Neural cell (in vitro differentiated cells): ENCODE measurements at regions not wholly inside any gene's neighbourhood (a gene's known extent, or its start where the extent isn't known, plus 50 kb on each side); places are given as distances from the start of the nearest gene placed in this dataset.

Experiments used
- H2AFZ ChIP-seq: fragments of 200-600, 300-800 bp; sonication (generic), shearing (Covaris generic); 2 replicates; pipeline ENCODE4 v1.6.0; 2014; ENCODE audit warnings: low read depth, mild to moderate bottlenecking, antibody characterized with exemption, low read length, moderate library complexity
- H3F3A ChIP-seq: fragments of 200-600 bp; shearing (Covaris generic); 2 replicates; pipeline ENCODE4 v1.6.1; 2016; ENCODE audit warnings: mild to moderate bottlenecking, moderate library complexity, mixed read lengths, antibody characterized with exemption, low read length; ENCODE audit not compliant: insufficient read depth, poor library complexity, severe bottlenecking
- H3K27ac ChIP-seq: fragments of 200-600, 300-800 bp; sonication (generic), shearing (Covaris generic); 2 replicates; pipeline ENCODE4 v1.5.1; 2014; ENCODE audit warnings: mild to moderate bottlenecking, low read length, moderate library complexity
- H3K27me3 ChIP-seq: fragments of 300-800, 200-600 bp; sonication (generic), shearing (Covaris generic); 2 replicates; pipeline ENCODE4 v1.6.0; 2014; ENCODE audit warnings: mild to moderate bottlenecking, low read depth, low read length, moderate library complexity; ENCODE audit not compliant: insufficient read depth
- H3K36me3 ChIP-seq: fragments of 300-800, 200-600 bp; sonication (generic), shearing (Covaris generic); 2 replicates; pipeline ENCODE4 v1.5.1; 2014; ENCODE audit warnings: mild to moderate bottlenecking, antibody characterized with exemption, low read length, moderate library complexity; ENCODE audit not compliant: insufficient read depth
- H3K4me2 ChIP-seq: fragments of 300-800, 200-600 bp; sonication (generic), shearing (Covaris generic); 2 replicates; pipeline ENCODE4 v1.6.0; 2014; ENCODE audit warnings: mild to moderate bottlenecking, low read length
- H3K4me3 ChIP-seq: fragments of 300-800, 200-600 bp; sonication (generic), shearing (Covaris generic); 2 replicates; pipeline ENCODE4 v1.5.1; 2014; ENCODE audit warnings: mild to moderate bottlenecking, low read length, moderate library complexity
- H3K79me2 ChIP-seq: fragments of 200-600 bp; shearing (Covaris generic); replicated peaks from 2 replicates; pipeline ENCODE4 v1.6.0; 2014; ENCODE audit warnings: mild to moderate bottlenecking, low read length, moderate library complexity; ENCODE audit not compliant: insufficient read depth
- H3K9ac ChIP-seq: fragments of 300-800, 200-600 bp; sonication (generic), shearing (Covaris generic); 2 replicates; pipeline ENCODE4 v1.6.1; 2016; ENCODE audit warnings: mild to moderate bottlenecking, low read length, mixed read lengths
- H3K9me2 ChIP-seq: fragments of 200-600 bp; shearing (Covaris generic); 2 replicates; pipeline ENCODE4 v1.6.1; 2016; ENCODE audit warnings: mild to moderate bottlenecking, low read length, mixed read lengths; ENCODE audit not compliant: insufficient read depth
- H3K9me3 ChIP-seq: fragments of 200-600, 300-800 bp; sonication (generic), shearing (Covaris generic); 2 replicates; pipeline ENCODE4 v1.6.1; 2016; ENCODE audit warnings: mild to moderate bottlenecking, mixed run types, low read length, moderate library complexity, mixed read lengths
- H4K20me1 ChIP-seq: fragments of 200-600 bp; shearing (Covaris generic); 2 replicates; pipeline ENCODE4 v1.6.1; 2016; ENCODE audit warnings: mild to moderate bottlenecking, mixed run types; ENCODE audit not compliant: insufficient read depth
- EP300 ChIP-seq: fragments of 450-650 bp; conservative IDR thresholded peaks from 2 replicates; pipeline ENCODE4 v1.6.1; 2014; ENCODE audit warnings: antibody characterized with exemption, mild to moderate bottlenecking, moderate library complexity; ENCODE audit not compliant: poor library complexity, severe bottlenecking
- EZH2 ChIP-seq: fragments of 200-600, 300-800 bp; shearing (Covaris generic), sonication (generic); IDR thresholded peaks from 2 replicates; pipeline ENCODE4 v1.6.1; 2014; ENCODE audit warnings: antibody characterized with exemption, low read length, borderline replicate concordance, mild to moderate bottlenecking; ENCODE audit not compliant: insufficient read depth, poor library complexity, severe bottlenecking
- MXI1 ChIP-seq: fragments of 450-650 bp; conservative IDR thresholded peaks from 2 replicates; pipeline ENCODE4 v1.6.1; 2014; ENCODE audit warnings: antibody characterized with exemption, mild to moderate bottlenecking; ENCODE audit not compliant: poor library complexity, severe bottlenecking
- POLR2AphosphoS5 ChIP-seq: IDR thresholded peaks from 2 replicates; pipeline ENCODE4 v1.6.1; 2012
- RAD21 ChIP-seq: fragments of 450-650 bp; conservative IDR thresholded peaks from 2 replicates; pipeline ENCODE4 v1.6.1; 2014; ENCODE audit warnings: antibody characterized with exemption, mild to moderate bottlenecking, moderate library complexity
- SMC3 ChIP-seq: fragments of 450-650 bp; conservative IDR thresholded peaks from 2 replicates; pipeline ENCODE4 v1.6.1; 2014; ENCODE audit warnings: antibody characterized with exemption, mild to moderate bottlenecking, moderate library complexity; ENCODE audit not compliant: poor library complexity
- TAF1 ChIP-seq: IDR thresholded peaks from 2 replicates; pipeline ENCODE4 v1.6.1; 2012; ENCODE audit warnings: low read depth
- TF ChIP-seq, protein P1 (sequence below): IDR thresholded peaks from 2 replicates; pipeline ENCODE4 v1.6.1; 2012; ENCODE audit warnings: borderline replicate concordance
- TF ChIP-seq, protein P2 (sequence below): fragments of 450-650 bp; IDR thresholded peaks from 2 replicates; pipeline ENCODE4 v1.5.1; 2014; ENCODE audit warnings: antibody characterized with exemption, mild to moderate bottlenecking, moderate library complexity; ENCODE audit not compliant: poor library complexity, severe bottlenecking

DNA sequence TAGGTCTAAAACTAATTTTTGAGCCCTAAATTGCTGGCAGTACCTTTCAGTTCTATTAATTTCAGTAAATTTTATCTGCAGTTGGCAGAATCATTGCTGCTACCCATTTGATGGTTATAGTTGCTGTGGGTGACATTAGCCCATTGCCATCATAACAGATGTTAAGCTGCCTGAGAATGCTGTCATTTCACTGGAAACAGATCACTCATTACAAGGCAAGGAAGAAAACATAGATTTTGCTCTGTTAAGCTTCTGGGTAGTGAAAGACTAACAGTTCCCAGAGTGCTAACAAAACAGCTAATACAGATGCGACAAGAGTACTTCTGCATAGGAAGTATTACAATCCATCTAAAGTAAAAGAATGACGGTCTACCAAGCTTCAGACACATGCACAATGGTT lies 213.2 kb downstream of the SPANXN3 start:
- Histone ChIP-seq H2AFZ (no peak overlapping the region), H3K27me3 (no peaks in the 10 kb centered on the region), H3K9ac (no peak overlapping the region), H3K4me2 (no peak overlapping the region), H3K79me2 (no peaks in the 10 kb centered on the region), H3K9me2 (no peaks in the 10 kb centered on the region), H3K4me3 (no peak overlapping the region), H3K27ac (no peak overlapping the region), H3K36me3 (no peaks in the 10 kb centered on the region), H3F3A (no peaks in the 10 kb centered on the region), H4K20me1 (no peaks in the 10 kb centered on the region), H3K9me3 (no peaks in the 10 kb centered on the region)
- TF ChIP-seq EZH2 (no peak), MXI1 (no peak), TAF1 (no peak), SMC3 (no peak), RAD21 (no peak), POLR2AphosphoS5 (peak; percentile 62), EP300 (peak; percentile 47)
- TF ChIP-seq, protein P1, sequence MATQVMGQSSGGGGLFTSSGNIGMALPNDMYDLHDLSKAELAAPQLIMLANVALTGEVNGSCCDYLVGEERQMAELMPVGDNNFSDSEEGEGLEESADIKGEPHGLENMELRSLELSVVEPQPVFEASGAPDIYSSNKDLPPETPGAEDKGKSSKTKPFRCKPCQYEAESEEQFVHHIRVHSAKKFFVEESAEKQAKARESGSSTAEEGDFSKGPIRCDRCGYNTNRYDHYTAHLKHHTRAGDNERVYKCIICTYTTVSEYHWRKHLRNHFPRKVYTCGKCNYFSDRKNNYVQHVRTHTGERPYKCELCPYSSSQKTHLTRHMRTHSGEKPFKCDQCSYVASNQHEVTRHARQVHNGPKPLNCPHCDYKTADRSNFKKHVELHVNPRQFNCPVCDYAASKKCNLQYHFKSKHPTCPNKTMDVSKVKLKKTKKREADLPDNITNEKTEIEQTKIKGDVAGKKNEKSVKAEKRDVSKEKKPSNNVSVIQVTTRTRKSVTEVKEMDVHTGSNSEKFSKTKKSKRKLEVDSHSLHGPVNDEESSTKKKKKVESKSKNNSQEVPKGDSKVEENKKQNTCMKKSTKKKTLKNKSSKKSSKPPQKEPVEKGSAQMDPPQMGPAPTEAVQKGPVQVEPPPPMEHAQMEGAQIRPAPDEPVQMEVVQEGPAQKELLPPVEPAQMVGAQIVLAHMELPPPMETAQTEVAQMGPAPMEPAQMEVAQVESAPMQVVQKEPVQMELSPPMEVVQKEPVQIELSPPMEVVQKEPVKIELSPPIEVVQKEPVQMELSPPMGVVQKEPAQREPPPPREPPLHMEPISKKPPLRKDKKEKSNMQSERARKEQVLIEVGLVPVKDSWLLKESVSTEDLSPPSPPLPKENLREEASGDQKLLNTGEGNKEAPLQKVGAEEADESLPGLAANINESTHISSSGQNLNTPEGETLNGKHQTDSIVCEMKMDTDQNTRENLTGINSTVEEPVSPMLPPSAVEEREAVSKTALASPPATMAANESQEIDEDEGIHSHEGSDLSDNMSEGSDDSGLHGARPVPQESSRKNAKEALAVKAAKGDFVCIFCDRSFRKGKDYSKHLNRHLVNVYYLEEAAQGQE, result no peak
- TF ChIP-seq, protein P2, sequence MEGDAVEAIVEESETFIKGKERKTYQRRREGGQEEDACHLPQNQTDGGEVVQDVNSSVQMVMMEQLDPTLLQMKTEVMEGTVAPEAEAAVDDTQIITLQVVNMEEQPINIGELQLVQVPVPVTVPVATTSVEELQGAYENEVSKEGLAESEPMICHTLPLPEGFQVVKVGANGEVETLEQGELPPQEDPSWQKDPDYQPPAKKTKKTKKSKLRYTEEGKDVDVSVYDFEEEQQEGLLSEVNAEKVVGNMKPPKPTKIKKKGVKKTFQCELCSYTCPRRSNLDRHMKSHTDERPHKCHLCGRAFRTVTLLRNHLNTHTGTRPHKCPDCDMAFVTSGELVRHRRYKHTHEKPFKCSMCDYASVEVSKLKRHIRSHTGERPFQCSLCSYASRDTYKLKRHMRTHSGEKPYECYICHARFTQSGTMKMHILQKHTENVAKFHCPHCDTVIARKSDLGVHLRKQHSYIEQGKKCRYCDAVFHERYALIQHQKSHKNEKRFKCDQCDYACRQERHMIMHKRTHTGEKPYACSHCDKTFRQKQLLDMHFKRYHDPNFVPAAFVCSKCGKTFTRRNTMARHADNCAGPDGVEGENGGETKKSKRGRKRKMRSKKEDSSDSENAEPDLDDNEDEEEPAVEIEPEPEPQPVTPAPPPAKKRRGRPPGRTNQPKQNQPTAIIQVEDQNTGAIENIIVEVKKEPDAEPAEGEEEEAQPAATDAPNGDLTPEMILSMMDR, result no peak

DNA sequence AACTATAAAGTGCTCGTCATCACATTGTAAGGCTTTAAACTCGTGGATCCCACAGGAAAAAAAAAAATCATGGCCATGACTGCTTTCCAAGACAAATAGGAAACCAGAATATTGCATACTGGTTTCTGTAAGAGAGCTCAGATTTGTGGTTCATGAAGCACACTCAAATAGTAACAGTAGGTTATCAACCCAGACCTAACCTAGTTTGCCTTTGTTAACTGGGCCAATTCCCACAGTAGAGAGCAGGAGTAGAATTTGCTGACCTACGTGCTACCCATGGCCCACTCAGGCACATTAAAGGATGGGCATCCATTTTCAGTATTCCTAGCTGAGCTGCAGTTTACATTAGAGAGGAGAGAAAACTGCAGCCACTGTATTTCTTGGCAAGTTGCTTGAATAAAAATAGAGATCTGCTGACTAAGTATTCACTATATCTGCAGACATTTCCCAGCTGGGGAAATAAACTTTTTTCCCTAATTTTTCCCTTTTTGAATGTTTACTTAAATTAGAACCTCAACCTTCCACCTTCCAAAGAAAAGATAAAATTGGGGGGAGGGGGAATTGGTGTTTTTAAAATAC lies 218.5 kb downstream of the SPANXN3 start:
- no peaks in the 10 kb centered on the region for H3K36me3 ChIP-seq
- no peak overlapping the region for H2AFZ ChIP-seq
- H3K4me3 ChIP-seq, result no peak overlapping the region
- H3K9ac ChIP-seq, result no peak overlapping the region
- no peaks in the 10 kb centered on the region for H3F3A ChIP-seq
- no peaks in the 10 kb centered on the region for H3K9me3 ChIP-seq
- no peaks in the 10 kb centered on the region for H3K9me2 ChIP-seq
- H4K20me1 ChIP-seq, result no peaks in the 10 kb centered on the region
- TF ChIP-seq, protein P2, result no peak
- TF ChIP-seq RAD21 (no peak), SMC3 (no peak), POLR2AphosphoS5 (no peak), MXI1 (no peak), EP300 (no peak), TAF1 (no peak), EZH2 (no peak)
- TF ChIP-seq, protein P1, result no peak
- no peak overlapping the region for H3K4me2 ChIP-seq
- H3K27me3 ChIP-seq, result no peaks in the 10 kb centered on the region
- no peaks in the 10 kb centered on the region for H3K79me2 ChIP-seq
- no peak overlapping the region for H3K27ac ChIP-seq
